OCI-LY3 (cell line): ENCODE measurements at regions not wholly inside any gene's neighbourhood (a gene's known extent, or its start where the extent isn't known, plus 50 kb on each side); places are given as distances from the start of the nearest gene placed in this dataset.

ENCODE experiments used
- CTCF ChIP-seq: fragments of 200-600, 300-600 bp; sonication (generic); IDR thresholded peaks from 2 replicates; pipeline ENCODE4 v1.5.1; 2014; ENCODE audit warnings: antibody characterized with exemption, low read length, low read depth
- EZH2phosphoT487 ChIP-seq: fragments of 200-600 bp; shearing (Covaris generic); IDR thresholded peaks from 2 replicates; pipeline ENCODE4 v1.6.1; 2018; ENCODE audit warnings: antibody characterized with exemption, mixed run types, low read depth

DNA sequence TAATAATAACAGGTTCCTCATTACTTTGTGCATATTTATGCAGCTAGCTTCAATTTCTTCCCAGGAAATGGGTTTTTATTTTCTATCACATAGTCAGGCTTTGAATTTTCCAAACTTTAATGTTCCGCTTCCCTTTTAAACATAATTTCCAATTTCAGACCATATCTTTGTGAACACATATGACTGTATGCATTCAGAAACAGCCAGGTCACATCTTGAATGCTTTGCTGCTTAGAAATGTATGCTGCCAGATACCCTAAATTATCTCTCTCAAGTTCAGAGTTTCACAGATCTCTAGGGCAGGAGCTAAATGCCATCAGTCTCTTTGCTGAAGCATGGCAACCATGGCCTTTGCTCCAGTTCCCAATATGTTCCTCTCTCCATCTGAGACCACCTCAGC lies 2203.8 kb downstream of the LRRC4C start:
- TF ChIP-seq CTCF (no peak), EZH2phosphoT487 (no peak)
